Activated CD4-positive, CD25-positive, alpha-beta regulatory T cell treated with anti-CD3 and anti-CD28 coated beads, Interleukin-2, amount 50 U/mL, for 72 hours (primary cell): ENCODE measurements at regions not wholly inside any gene's neighbourhood (a gene's known extent, or its start where the extent isn't known, plus 50 kb on each side); places are given as distances from the start of the nearest gene placed in this dataset.

ENCODE experiments used
- DNase-seq: peaks from one replicate; pipeline ENCODE4 v3.0.0; 2021

DNA sequence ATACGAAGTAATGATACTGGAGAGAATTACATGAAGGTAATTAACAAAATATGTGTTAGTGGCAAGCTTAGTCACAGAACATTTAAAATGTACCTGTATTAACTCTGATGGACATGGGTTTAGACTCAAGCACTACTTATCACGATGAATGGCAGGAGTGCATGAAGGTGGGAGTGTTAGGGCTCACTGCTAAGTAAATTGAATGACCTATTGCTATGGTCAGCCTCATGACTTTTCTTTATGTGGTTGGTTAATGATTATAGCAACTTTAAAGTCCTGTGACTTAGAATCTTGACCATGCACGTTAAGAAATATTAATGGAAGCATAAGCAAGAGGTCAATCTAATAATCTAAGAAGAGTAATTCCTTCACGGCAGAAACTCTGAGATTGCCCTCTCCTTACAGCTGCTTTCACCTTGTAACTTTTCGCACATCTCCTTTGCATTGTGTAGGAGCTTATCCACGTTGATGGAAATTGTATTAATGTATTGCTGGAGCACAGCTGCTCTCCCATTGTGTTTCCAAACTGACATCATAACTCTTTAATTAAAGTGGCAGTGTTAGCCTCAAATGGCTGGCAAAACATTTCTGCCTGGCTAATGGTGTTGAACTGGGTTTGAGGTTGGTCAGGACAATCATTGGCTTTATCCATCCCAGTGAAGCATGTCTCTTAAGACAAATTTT lies 114.5 kb downstream of the RXFP2 start:
- DNase-seq, result no peak

DNA sequence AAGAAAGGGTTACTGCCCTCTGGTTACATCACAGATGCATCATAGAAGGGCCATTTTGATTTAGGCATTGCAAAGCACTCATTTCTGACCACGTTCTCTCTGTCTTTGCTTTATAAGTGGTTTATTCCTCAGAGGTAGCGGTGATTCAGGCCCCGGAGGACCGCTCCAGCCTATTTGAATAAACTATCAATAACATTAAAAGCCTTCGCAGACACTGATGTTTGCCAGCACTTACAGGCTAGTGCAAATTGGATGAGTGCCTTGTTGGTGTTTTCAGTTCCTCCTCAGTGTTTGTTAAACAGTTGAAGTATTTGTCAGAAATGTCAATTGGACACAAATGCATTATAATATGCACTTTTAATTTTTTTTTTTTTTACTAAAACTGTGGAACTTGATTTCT lies 120.2 kb downstream of the RXFP2 start:
- no peak for DNase-seq

DNA sequence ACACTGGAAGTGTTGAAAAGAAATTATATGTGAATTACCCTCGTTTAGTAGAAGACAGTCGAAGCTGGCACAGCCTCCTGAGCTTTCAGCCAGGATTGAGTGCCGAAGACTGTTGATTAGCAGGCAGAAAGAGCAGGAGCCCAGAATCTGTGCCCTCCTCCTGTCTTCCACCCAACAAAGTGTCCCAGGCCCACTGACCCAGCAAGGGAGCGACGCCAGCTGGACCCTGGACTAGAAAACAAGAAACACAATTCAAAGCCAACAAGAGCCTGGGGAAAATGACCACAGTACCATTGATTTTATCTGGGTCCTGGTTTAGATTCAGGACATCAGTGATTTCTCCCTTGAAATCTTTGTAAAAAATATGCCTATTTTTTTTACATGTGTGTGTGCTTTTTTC lies 120.7 kb downstream of the RXFP2 start:
- DNase-seq, result no peak

DNA sequence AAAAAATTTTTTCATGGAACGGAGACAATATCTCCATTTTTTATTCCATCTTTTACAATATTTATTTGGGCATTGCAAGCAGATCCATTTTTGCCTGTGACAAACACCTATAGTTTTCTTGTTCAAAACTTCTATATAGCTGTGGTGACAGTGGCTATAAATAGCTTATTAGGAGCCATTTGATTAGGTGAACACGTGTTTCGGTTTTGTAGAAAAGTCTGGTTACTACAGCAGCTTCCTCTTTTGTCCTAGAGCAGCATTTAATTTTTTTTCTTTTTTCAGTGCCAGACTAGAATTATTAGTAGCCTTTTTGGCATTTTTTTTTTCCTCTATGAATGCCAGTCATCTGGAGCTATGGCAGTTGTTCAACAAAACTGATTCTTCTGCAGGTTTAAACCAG lies 123.5 kb downstream of the RXFP2 start:
- DNase-seq, result no peak

DNA sequence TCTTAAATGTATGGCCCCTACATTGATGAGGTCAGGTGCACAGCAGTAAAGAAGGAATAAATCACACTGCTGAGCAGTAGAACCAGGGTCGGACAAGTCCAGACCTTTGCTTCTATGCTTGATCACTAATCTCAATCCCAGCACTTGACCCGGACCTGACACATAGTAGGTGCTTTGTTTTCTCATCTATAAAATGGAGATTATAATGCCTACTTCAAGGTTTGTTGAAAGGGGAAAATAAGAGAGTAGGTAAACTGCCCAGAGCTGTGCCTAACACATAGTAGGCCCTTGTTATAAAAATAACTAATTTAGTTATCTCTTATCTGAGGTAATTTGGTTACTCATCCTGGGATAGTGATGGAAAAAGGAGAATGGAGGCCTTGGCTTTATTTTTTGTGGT lies 125.0 kb downstream of the RXFP2 start:
- DNase-seq, result no peak

DNA sequence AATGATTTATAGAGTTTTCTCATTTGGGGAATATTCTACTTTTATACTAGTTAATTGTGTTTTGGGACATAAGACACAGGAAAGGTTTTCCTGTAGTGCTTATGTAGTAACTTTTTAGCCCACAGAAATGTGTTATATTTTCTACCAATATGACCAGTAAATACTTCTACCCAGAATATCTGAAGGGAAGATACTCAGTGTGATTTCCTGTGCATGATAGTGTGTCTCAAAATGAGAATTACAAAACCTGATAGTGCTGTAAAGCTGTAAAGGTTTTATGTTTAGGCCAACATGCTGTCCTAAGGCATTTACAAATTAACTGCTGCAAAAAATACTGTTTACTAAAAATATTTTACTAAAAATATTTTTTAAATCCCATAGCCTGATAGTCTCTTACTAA lies 126.8 kb downstream of the RXFP2 start:
- no peak for DNase-seq

DNA sequence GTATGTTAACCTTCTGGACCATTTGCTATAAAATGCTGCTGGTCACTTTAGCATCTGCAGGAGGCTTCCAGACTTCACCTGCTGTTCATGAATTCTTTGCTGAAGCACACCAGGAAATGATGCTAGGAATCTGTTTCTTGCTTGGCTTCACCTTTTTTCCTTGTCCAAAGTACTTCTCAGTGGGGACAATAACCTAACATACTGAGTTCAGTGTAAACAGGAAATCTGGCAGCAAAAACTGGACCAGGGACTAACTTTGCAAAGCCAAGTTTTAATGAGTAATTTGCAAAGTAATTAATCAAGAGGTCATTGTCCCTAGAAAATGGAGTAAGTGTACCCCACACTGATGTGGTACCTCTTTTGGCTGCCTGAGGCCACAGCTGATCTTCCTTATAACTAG lies 128.4 kb downstream of the RXFP2 start:
- no peak for DNase-seq

DNA sequence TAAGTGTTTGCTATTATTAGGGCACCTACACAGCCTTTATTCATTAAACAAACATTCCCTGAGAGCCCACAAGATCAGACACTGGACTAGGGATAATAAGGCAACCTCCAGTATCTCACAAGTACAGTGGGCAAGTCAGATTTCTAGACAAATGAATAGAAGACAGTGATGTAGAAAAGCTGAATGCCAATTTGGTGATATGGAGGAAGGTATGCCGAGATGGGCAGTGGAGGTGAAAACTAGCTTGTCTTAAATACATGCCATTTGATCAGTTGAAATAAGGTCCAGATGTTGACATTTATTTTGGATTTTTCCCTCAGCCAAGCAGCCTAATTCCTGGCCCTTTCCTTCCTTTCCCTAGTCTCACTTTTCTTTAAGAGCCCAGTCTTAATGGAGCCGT lies 130.3 kb downstream of the RXFP2 start:
- no peak for DNase-seq

DNA sequence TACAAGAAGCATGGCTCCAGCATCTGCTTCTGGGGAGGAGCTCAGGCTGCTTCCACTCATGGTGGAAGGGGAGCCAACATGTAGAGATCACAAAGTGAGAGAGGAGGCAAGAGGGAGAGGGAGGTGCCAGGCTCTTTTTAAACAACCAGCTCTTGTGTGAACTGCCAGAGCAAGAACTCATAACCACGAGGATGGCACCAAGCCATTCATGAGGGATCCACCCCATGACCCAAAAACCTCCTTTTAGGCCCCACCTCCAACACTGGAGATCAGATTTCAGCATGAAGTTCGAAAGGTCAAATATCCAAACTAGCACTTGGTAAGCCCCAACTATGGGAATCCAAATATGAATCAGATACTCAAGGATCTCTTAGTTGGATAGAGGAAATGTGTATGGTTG lies 131.2 kb downstream of the RXFP2 start:
- DNase-seq, result no peak

DNA sequence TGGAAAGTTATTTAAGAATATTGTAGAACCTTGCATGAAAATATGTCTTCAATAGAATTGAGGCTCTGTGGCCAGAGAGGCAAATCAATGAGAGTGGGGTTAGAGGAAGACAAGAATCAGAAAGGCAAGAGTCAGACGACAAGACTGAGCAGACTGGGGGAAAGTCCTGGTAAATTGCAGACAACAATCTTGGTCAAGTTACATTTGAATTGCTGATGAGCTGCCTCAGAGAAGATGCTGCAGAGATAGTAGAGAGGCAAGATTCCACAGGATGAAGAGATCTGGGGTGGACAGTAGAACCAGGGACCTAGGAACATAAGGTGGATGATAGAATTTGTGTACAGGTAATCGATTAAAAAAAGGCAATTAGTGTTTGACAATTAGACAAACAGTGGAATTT lies 133.8 kb downstream of the RXFP2 start:
- DNase-seq, result no peak

DNA sequence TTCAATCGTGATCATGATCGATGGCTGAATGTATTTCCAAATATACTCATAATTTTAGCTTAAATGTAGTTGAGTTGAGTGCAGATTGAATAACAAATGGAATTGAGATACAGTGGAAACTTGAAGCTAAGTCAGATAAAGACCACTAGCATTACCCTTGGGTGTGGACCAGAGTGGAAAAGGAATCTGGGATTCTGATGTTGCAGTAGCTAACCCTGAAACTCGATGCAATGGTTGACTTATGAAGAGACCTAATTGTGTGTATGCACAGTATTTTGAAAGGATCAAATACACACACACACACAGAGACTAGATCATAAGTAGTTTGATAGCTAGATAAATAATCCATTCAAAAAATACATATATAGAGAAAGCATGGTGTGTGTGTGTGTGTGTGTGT lies 135.8 kb downstream of the RXFP2 start:
- no peak for DNase-seq

DNA sequence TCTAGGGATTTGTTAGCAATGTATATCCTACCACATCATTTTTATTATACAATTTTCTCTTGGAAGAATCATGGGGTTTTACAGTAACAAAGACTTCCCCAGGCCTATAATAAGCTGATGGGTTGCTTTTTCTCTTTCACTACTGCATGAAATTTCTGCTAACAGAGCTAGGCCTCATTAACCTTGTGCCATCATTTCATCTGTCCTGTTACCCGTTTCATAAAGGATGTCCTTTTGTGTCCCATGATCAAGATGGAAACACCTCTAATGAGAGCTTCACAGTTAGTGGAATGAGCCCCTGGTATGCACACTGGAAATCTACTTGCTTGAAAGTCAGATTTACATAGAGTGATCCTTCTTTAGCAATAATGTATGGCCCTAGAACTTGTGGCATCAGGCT lies 138.7 kb downstream of the RXFP2 start:
- no peak for DNase-seq

DNA sequence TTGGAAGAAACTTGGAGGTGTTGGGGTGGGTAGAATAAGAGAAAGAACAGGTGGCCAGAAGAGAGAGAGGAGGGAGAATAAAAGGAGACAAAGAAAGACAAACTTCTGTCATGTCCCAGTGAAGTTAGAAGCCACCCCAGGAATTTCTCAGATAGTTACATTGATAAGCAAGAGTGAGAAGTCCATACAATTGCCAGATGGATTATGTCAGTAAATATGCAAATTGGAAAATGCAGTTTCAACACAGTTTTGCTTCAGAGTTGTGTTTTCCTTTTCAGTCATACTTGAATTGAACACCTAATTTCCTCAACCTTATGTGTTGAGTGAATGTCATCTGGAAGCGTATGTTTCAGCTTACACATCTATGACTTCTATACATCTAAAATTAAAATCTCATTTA lies 139.2 kb downstream of the RXFP2 start:
- no peak for DNase-seq

DNA sequence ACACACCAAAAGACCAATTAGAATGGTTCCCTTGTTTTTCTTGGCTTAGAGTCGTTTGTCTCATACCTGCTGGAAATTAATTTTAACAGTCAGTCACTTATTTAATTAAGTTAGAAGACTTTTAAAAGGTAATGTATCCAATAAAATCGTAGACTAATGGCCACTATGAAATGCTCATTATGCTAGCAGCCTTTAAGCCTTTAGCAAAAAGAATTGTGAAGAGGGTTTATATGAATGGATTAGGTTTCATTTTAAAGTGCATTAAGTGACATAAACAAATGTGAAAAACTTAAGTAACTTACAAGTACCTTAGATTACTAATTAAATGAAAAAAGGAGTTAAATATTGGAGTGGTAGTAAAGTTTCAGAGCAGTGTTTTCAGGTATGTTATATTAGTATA lies 139.6 kb downstream of the RXFP2 start:
- DNase-seq, result no peak

DNA sequence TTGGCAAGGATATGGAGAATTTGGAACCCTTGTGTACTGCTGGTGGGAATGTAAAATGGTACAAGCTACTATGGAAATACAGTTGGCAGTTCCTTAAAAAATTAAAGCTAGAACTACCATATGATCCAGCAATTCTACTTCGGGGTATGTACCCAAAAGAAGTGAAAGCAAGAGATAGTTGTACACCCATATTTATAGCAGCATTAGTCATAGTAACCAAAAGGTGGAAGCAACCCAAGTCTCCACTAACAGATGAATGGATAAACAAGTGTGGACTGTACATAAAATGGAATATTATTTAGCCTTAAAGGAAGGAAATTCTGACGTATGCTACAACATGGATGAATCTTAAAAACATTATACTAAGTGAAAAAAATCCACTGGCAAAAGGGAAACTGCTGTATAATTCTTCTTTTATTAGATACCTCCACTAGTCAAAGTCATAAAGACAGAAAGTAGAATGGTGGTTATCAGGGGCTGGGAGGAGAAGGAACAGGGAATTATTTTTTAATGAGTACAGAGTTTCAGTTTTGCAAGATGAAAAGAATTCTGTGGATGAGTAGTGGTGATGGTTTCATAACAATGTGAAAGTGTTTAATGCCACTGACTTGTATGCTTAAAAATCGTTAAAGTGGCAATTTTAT lies 141.6 kb downstream of the RXFP2 start:
- DNase-seq, result no peak

DNA sequence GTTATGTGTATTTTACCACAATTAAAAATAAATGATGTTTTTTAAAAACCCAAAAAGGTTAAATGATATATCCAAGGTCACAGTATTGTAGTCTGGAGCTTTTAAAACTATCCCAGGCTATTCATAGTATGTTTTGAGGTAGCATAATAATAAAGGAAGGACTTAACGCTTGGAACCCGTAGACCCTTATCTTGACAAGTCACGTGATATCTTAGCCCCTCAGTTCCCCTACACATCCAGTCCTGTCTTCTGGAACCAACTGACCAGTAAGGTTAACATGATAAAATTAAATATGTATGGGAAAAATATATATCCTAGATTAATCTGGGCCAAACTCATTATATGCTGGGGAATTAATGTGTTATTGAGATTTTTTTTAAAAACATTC lies 142.2 kb downstream of the RXFP2 start:
- DNase-seq, result no peak

DNA sequence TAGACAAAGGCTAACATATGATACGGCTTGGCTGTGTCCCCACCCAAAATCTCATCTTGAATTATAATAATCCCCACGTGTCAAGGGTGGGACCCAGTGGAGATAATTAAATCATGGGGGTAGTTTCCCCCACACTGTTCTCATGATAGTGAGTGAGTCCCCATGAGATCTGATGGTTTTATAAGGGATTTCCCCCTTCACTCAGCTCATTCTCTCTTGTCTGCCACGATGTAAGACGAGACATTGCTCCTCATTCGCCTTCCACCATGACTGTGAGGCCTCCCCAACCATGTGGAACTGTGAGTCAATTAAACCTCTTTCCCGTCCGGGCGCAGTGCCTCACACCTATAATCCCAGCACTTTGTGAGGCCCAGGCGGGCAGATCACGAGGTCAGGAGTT lies 143.5 kb downstream of the RXFP2 start:
- no peak for DNase-seq

DNA sequence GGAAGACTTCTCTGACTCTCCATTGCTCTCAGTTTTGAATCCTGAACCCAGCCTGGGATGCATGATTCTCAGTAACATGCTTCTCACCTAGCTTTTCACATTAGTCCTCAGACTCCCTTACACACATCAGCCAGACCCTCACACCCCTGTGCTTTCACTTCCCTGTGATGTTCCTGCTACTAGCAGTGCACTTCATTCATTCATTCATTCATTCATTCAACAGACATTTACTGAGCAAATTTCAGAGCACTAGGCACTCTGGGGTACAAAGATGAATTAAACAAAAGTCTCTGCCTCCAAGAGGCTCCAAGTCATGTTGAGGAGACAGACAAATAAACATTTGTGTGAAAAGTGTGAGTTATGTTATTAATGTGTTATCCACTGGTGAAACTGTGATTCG lies 145.2 kb downstream of the RXFP2 start:
- DNase-seq, result no peak

DNA sequence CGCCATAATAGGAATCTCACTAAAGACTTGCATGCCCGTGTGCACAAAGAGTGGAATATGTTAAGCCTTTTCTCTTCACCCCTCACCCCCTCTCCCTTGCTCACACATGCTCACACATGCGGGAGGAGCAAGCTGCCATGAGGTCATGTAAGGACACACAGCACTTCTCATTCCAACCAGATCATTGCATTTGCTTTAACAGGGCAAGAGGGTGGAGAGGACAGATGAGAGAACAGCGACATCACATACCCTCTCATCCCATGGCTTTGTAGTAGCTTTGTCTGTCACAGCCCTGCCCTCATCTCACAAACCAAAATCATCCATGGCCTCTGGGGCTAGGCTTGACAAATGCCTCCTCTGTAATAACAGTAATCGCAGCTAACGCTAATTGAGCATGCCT lies 145.6 kb upstream of the FRY start:
- DNase-seq, result no peak

DNA sequence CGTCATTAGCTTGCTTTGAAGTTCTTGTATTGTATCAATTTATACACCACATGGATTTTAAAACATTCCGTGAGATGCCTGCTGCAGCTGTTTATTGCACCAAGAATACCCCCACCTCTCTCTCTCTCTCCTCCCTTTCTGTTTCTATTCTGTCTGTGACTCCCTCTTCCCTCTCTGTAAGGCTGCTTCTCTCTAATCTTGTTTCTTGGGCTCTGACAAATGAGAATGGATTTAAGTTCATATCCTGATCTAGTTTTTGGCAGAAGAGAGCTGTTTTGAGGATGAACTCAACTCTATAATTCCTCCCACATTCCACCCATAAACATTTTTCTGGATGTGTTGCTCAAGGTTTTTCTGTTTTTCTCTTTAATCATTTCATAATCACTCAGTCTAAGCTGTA lies 144.3 kb upstream of the FRY start:
- no peak for DNase-seq

DNA sequence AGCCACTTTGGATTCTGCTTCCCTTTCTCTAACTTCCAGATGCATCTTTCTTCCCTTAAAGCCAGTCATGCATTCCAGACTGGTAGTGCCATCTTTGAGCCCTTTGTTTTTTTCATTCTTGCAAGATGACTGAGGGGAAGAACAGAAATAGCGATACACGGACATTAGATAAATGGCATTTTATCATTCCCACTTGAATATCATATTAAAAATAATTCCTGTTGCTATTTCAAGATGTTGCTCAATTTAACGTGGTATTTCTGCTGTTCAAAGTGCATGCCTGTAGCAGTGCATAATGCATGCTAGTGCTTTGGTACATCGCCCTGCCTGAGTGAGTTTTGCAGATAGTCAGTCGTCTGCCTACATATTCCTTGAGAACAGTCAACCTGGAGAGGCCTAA lies 140.6 kb upstream of the FRY start:
- DNase-seq, result no peak

DNA sequence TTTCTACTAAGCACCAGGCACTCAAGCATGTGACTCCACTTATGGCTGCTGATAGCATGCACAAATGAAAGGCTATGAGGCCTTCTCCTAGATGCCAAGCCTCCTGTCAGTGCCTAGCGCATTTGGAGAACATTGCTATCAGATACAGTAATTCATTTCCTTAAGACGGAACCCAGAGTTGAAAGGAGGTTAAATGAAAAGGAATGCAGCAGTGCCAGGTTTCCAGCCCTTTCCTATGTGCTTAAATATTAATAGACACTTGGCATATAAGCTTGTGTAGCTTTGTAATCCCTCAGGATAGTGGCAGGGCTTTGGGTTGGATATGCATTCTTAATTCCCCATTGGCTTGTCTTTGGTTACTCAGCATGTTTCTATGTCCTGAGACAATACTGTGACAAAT lies 140.1 kb upstream of the FRY start:
- no peak for DNase-seq

DNA sequence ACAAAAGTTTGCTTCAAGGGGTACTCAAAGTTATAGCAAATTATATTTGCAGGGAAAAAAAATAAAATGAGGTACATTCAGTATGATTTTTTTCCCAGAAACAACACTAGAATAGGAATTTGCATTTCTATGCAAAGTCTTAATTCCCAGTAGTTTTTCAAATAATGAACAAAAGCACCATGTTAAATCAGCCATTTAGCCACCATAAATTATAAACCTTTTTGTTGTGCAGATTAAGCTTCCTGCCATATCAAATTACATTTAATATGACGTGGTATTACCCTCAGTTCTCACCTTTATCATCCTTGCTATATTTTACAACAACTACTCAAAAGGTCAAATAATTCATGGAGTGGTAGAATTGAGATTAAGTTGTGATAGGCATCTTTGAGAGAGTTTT lies 136.6 kb upstream of the FRY start:
- no peak for DNase-seq

DNA sequence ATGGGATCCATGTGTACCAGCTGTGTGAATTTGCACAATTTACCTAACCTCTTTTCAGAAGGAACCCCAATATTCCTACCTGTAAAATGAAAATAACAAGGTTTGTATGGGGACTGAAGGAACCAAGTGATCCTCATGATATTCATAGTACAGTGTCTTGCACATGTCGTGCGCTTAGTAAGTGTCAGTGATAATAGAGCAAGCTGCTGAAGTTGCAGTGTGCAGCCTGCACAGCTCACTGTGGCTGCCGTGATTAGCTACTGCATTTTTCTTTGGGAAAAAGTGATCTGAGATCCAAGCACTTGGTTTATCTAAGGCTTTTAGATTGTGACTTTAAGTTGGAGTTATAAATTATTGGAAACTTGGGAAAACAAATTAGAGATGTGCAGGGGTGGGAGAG lies 135.9 kb upstream of the FRY start:
- no peak for DNase-seq

DNA sequence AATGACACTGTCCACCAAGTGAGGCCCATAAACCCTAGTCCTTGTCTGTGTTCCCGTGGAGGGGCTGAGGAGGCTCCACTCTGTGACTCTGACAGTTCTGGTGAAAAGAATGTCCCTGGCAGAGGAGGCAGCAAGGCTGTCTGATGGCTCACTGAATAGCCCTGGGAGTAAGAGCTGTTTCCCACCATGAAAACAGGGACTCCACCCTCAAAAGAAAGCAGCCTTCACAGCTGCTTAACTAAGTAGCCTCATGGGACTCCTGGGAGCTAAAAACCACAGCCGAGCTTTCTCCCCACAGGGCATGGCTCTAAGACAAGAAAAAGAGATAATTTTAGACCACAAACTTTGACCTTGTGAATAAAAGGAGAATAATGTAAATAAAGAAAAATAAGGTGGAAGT lies 135.1 kb upstream of the FRY start:
- DNase-seq, result no peak
